Ramos (cell line): ENCODE measurements at regions not wholly inside any gene's neighbourhood (a gene's known extent, or its start where the extent isn't known, plus 50 kb on each side); places are given as distances from the start of the nearest gene placed in this dataset.
"Not testable (repeated sequence)": the region's sequence is repeated elsewhere in the genome, so short reads cannot be mapped to it uniquely, and the experiment has no call there.

ENCODE experiments used
- in situ Hi-C: fragments of 300-500 bp; cut with MboI; formaldehyde crosslinking; loops from one replicate; pipeline ENCODE4 v1.14.3; 2022; ENCODE audit warnings: low sequenced_read_pairs; ENCODE audit not compliant: unreplicated experiment

DNA sequence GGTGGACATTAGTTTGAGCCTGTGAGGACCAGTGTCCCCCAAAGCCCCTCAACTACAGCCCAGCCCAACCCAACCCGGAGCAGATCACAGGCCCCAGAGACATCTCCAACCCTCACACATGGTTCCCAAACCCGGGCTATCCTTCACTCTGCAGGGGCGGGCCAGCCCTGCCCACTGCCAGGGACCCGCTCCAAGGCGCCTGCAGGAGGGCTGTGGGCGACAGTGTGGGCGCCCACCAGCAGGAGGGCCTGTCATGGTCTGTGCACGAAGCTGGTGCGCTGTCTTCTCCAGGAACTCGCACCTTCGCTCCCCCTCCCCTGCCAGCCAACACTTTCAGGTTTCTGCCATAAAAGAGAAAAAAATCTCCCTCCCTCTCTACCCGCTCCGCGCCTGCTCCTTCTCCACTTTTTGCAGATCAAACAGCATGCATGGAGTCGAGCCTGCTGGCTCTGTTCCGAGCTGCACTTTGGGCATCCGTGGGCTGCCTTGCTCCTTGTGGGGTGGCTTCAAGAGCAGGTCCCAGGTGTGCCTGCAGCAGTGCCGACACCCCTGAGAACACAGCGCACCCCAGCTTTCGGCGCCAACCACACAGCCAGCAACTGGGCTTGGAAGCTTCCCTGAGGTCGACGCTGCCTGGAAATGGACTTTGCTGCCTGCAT, 133.7 kb upstream of the PPP1R26 start:
- in situ Hi-C loops, result loop anchor here (10.0 kb wide), 1 partner anchor 651 kb away; no protein-coding TSS in a partner anchor

DNA sequence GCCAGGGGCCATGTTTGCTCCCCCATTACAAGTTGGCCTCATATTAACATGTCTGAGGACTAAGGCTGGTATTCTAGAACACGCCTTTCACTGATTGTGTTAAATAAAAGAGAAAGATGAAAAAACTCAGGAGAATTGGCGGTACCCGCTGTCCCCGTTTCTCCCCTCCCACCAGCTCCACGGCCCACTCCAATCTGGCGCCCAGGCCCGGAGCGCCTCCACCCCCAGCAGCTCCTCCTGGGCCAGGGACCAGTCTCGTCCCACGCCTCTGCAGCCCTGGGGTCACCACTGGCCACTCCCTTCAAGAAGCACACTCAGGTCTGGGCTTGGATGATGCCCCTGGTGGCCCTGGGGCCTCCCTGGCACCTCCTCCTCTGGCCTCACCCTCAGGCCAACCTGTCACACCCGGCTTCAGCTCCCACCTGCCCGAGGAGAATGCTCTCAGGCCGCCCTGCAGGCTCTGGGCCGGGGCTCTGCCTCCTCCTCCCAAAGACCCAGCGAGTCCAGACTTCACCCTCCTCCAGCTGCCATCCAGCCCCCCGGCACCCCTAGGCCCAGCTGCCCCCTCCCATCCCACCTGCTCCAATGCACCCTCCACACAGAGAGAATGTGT, 133.0 kb upstream of the PPP1R26 start:
- in situ Hi-C loops, result loop anchor here (10.0 kb wide), 1 partner anchor 652 kb away; no protein-coding TSS in a partner anchor

DNA sequence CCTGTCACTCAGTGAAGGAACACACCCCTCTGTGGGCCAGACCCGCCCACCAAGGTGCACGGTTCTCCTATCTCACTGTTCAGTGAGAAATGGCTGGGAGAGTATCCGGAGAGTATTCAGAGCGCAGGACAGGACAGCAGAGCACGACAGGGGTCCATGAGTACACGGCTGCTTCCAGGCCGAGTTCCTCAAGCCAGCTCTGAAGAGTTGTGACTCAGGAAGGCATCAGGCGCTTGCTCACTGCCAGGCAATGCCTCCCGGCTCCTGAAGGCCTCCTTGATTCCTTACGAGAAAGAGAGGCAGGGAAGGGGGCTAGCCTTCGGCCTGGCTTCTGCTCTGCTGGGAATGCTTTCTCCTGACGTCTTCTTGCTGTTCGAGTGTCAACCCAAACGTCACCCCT, 132.1 kb upstream of the PPP1R26 start:
- in situ Hi-C loops, result loop anchor here (10.0 kb wide), 1 partner anchor 653 kb away; no protein-coding TSS in a partner anchor

DNA sequence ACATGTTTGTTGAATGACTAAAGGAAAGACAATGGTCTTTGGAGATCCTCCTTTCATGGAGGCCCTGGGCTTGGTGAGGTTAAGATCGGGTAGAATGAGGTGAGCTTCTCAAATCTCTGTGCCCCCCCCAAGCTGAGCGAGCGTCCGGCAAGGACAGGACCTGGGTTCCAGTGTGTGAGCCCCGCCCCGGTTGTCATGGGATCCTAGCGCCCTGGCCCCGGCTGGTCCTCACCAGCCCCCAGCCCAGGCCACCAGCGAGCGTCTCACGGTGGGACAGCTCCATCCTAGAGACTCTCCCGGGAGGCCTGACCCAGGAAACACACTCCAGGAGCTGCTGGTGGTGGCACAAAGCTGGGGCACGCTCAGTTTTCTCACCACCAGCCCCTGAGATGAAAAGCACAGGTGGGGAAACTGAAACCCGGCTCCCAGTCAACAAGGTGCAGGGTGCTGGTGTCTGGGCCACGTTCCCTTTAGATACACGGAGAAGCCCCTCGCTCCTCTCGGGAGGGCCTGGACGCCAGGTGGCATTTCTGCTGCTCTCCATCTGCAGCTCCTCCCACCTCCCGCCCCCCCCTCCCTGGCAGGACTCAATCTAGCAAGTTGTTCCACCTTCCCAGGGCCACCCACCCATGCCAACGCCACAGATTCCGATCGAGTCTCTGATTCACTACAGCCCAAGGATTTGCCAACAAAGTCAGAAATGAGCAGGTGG, 131.3 kb upstream of the PPP1R26 start:
- in situ Hi-C loops, result loop anchor here (10.0 kb wide), 1 partner anchor 653 kb away; no protein-coding TSS in a partner anchor

DNA sequence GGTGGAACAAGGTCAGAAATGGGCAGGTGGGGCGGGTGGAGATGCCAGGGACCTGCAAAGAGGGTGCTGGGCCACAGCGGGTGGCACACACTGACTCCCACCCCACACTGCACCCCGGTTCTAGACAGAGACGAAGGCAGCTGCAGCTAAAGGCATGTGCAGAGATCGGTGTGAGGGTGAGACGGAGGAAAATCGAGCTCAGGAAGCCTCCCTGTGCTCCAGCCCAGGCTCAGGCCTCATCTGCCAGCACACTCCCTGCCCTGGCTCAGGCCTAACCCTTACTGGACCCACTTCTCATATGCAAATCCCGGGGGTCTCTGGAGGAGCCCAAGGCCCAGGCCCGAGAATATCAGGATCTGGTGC, 130.8 kb upstream of the PPP1R26 start:
- in situ Hi-C loops, result loop anchor here (10.0 kb wide), 1 partner anchor 654 kb away; no protein-coding TSS in a partner anchor

DNA sequence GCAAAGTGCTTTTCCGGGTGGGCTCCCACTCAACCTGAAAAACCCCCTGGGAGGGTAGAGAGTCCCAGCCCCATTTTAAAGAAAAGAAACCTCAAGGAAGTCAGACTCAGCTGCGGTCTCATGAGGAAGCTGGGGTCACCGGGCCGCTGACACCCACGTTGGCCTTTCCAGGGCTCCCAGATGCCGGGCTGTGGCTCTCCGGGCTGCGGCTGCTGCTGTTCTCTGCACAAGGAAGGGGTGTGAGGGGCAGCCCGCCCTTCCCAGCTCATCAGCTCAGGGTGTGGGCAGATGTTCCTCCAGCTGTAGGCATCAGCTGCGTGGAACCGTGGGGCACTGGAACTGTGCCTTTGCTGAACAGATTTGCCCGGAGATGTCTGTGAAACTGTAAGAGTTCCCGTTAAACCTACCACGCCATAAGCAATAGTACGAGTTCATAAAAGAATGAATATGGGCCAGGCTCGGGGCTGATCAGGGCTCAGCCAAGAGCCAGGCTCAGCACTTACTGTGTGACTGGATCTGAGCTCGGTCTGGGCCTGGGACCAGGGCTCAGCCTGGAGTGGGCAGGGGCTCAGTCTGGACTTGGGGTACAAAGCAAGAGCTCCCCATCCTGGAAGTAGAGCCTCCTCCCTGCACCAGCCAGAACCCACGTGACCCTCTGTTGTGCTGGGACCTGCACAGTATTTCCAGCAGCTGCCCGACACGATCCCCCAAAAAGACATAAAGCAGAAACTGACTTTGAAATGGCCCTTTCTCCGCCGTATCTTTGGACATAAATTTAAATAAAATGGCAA, 130.2 kb upstream of the PPP1R26 start:
- in situ Hi-C loops, result loop anchor here (10.0 kb wide), 1 partner anchor 655 kb away; no protein-coding TSS in a partner anchor

DNA sequence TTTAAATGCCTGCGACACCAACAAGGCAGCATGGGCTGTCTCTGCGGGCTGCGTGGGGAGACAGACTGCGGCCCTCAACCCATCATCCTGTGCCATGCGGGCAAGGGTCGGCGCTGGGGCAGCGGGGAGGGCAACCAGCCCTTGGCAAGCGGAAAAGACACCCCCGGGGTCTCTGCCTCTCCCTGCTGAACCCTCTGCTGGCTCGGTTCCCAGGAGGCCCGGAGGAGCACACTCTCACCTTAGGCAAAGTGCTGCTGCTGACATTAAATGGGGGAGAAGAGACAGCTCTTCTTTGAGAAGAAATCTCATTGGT, 129.6 kb upstream of the PPP1R26 start:
- in situ Hi-C loops, result no loop called here

DNA sequence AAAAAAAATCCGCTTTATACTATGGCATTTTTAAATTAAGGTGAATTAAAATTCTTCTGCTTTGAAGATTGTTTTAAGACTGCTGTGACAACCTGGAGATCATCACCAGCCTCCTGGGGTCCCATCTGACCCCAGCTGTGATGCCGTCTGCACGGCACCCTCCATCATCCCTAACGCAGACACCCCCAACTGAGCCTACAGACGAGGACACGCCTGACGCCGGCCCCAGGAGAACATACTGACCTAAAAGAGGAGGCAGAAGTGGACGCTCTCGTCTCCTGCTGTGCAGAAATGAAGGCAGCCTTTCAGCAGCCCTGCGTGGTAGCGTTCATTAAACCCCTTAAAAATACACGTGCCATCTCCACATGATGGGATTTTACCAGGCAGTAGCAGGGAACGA, 125.6 kb upstream of the PPP1R26 start:
- in situ Hi-C loops, result no loop called here

DNA sequence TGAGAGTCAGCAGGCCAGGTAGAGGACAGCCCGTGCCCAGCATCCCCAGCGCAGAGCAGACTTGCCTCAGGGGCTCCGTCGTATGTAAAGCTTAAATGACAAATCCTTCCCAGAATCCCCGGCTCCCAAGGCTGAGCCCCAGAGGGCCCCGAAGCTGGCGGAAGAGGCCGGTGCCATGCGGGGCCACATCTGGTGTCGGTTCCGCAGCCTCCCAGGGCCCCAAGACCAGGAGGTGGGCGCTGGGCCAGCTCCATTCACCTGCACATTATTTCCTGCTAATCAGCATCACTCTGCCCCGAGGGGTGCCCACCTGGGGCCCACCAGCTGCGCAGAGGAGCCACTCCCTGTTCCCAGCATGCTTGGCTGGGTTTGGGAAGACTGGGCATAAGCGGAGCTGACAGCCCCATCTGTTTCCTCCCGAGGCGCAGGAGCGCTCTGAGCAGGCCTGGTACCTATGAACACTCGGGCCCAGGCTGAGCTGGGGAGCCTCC, 124.0 kb upstream of the PPP1R26 start:
- in situ Hi-C loops, result no loop called here

DNA sequence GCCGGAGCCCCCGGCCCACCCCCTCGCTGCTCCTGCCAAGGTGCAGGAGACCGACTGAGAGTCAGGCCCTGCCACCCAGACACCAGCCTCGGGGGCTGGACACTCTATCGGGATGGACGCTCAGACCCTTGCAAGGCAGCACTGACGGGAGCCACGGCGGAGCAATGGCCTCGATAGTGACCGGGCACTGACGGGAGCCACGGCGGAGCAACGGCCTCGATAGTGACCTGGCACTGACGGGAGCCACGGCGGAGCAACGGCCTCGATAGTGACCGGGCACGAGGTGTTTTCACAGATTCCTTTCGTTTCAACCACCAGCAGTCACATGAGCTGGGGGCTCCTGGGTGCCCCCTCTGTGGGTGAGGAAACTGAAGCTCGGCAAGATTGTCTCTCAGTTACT, 123.6 kb upstream of the PPP1R26 start:
- in situ Hi-C loops, result no loop called here

DNA sequence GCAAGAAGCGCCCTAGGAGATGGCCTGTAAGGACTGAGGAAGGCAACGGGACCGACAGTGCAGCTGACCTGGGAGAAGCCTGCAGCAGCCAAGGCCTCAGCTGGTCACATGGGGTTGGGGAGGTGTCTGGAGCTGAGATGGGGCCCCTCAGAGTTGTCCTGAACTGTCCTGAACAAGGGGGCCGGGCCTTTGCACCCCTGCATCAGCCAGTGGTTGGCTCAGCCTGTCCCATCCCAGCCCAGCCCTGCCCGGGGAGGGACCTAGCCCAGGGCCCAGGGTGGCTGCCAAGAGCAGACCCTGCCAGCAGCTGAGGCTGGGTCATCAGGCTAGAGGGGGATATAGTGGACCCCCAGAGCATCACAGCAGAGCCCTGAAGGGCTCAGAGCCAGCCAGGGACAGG, 122.8 kb upstream of the PPP1R26 start:
- in situ Hi-C loops, result no loop called here

DNA sequence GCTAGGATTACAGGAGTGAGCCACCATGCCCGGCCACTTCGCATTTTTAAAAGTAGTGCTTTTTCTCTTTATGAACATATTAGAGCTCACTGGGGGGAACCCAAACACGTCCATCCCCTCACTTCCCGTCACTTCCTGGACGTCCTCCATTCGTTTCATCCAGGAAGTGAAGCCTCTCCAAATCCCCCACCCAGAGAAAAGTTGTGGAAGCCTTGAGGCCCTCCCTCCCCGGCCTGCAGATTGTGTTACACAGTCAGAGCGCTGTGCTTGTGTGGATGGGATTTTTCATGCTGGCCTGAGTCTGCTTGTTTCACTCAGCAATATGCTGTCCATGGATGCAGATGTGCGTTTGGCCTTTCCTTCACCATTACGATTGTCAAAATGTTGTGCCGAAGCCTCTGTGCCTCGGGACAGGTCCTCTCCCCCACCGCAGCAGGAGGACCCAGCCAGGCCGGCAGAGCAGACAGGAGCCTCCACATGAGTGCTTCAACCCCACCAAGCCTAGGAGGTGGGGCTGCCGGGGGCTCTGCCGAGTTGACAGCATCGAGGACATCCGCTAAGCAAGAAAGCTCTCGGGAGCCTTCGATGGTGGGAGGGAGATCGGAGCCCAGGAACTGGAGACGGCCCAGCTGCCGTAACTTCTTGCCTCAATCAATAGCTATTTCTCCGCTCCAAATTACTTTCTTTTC, 121.6 kb upstream of the PPP1R26 start:
- in situ Hi-C loops, result no loop called here

DNA sequence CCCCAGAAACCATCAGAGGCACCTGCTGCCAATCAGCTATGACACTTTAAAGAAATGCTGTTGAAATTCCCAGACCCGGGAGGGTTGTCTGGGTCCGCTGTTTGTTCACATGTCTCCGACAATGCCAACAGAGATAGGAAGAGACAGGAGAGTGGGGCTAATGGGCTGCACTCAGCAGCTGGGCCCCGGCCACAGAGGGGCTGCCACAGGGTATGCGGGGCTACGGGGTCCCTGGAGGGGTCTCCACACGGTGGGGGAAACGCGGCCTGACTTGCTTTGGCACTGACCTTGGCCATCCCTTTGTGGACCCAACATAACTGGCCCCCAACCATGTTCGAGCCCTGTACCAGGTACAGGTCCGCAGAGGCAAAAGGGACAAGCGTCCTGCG, 121.0 kb upstream of the PPP1R26 start:
- in situ Hi-C loops, result no loop called here

DNA sequence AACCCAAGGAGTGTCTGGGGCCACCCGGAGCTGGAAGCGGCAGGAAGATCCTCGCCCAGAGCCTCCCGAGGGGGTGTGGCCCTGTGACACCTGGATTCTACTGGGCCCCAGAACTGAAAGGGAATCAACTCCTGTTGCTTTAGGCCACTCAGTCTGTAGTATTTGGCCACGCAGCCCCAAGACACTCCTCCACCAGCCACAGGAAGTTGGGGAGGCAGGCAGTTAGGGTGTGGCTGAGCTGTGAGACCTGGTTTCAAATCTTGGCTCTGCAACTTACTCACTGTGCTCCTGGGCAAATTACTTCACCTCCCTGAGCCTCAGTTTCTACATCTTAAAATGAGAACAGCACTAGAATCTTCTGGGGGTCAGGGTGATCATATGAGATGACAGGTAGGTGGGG, 119.8 kb upstream of the PPP1R26 start:
- in situ Hi-C loops, result no loop called here

DNA sequence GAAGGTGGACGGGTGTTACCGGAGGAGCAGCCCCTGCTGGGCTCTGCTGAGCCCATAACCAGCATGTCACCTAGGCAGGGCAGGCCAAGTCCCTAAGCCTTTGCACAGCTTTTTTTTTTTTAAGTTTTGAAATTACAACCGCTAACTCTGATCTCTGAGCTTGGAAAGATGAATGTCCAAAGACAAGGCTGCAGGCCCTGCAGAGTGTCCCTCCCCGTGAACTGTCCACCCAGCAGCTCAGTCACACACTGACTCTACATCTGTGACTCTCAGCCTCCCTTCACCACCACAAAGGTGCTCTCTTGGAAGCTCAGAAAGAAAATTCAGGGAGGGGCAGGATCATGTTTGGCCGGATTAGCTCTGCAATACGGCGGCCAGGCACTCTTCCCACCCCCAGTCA, 119.0 kb upstream of the PPP1R26 start:
- in situ Hi-C loops, result no loop called here

DNA sequence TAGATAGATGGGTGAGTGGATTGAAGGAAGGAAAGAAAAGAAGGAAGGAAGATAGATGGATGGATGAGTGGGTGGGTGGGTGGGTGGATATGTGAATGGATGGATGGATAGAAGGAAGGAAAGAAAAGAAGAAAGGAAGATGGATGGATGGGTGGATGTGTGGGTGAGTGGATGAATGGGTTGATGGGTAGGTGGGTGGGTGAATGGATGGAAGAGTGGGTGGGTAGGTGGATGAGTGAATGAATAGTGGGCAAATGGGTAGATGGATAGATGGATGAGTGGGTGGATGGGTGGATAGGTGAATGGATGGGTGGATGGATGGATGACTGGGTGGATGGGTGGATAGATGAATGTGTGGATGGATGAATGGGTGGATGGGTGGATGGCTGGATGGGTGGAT, 117.9 kb upstream of the PPP1R26 start:
- in situ Hi-C loops, result not testable (repeated sequence)

DNA sequence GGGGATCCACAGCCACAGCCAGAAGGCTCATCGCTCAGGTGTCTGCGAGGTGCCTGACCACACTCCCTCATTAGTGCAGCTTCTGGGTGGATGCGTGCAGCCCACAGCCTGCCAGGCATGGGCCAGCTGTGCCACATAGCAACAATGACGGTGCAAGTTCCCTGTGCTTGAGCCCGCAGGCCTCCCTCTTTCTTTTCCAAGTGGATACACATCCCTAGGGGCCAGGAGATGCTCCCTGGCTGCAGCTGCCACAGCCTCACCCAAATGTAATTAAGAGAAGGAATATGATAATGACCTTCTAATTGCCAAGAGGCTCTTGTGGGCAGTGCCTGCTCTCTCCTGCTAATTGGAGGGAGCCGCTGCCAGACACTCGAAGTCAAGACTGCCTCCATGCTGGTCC, 116.0 kb upstream of the PPP1R26 start:
- in situ Hi-C loops, result no loop called here

DNA sequence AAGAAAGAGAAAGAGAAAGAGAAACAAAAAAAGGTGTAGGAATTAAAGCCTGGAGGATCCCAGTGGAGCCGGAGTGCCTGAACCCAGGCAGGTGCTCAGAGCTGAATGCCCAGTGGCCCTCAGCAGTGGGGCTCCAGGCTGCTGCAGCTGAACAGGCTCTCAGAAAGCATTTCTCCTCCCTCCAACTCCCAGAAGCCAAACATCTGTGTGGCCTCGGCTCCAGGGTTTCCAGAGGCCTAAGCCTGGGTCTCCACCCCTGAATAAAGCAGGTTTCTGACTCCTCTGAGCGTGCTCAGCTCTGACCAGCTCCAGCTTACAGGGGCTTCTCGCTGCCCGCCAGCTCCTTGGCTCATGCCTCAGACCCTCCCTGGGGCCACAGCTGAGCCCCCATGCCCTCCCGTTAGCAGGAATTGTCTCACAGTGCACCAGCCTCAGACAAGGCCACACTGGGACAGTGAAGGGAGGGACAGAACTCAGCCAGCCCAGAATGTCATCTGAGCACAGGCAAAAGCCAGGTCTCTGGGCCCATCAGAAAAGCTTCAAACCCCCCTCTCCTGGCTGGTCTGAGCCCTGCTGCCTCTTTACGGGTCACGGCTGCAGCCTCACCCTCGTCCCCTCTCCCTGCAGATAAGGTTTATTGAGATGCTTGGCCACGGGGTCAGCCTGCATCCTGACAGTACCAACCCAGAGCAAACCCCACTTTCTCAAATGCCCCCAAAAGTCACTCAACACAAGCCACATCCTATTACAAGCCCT, 114.4 kb upstream of the PPP1R26 start:
- in situ Hi-C loops, result no loop called here

DNA sequence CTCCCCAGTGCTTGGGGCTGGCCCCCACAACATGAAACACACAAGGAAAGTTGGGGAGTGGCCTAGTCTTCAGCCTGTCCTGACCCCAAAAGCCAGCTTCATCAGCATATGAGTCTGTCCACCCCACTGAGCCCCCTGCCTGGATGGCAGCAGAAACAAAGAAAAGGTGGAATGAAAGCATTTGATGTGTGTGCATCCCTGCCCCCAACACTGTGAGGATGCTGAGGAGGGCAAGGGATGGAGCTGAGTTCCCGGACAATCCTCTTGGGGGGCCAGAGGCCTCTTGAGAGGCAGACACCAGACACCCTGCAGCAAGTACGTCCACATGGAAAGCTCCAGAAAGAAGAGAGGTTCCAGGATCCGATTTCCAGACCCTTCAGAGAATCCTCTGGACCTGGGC, 113.5 kb upstream of the PPP1R26 start:
- in situ Hi-C loops, result no loop called here
